IMR-90 (cell line): ENCODE measurements at regions not wholly inside any gene's neighbourhood (a gene's known extent, or its start where the extent isn't known, plus 50 kb on each side); places are given as distances from the start of the nearest gene placed in this dataset.

ENCODE experiments used
- CEBPB ChIP-seq: IDR thresholded peaks from 2 replicates; pipeline ENCODE4 v1.6.1; 2012; ENCODE audit warnings: low read depth, low read length, improper control_type of control experiment
- ELK1 ChIP-seq: fragments of 150-350 bp; IDR thresholded peaks from 2 replicates; pipeline ENCODE4 v1.6.1; 2016; ENCODE audit warnings: low read depth, mild to moderate bottlenecking, low read length, moderate library complexity, borderline replicate concordance
- MAFK ChIP-seq: IDR thresholded peaks from 2 replicates; pipeline ENCODE4 v1.6.1; 2012; ENCODE audit warnings: low read depth, low read length, improper control_type of control experiment
- MAZ ChIP-seq: IDR thresholded peaks from 2 replicates; pipeline ENCODE4 v1.6.1; 2012; ENCODE audit warnings: low read depth, mild to moderate bottlenecking, low read length, improper control_type of control experiment, moderate library complexity, borderline replicate concordance
- MXI1 ChIP-seq: IDR thresholded peaks from 2 replicates; pipeline ENCODE4 v1.6.1; 2012; ENCODE audit warnings: low read depth, mild to moderate bottlenecking, low read length, moderate library complexity, borderline replicate concordance
- POLR2A ChIP-seq: IDR thresholded peaks from 2 replicates; pipeline ENCODE4 v1.6.1; 2012; ENCODE audit warnings: mild to moderate bottlenecking, low read depth, low read length
- RAD21 ChIP-seq: IDR thresholded peaks from 2 replicates; pipeline ENCODE4 v1.6.1; 2012; ENCODE audit warnings: low read length, improper control_type of control experiment
- RCOR1 ChIP-seq: IDR thresholded peaks from 2 replicates; pipeline ENCODE4 v1.6.1; 2012; ENCODE audit warnings: mild to moderate bottlenecking, low read length, improper control_type of control experiment; ENCODE audit not compliant: insufficient replicate concordance
- SMC3 ChIP-seq: fragments of 150-350 bp; IDR thresholded peaks from 2 replicates; pipeline ENCODE4 v1.6.1; 2016; ENCODE audit warnings: low read depth, mild to moderate bottlenecking, antibody characterized with exemption, low read length, moderate library complexity
- TF ChIP-seq, protein P1 (sequence below): fragments of 150-350 bp; IDR thresholded peaks from 2 replicates; pipeline ENCODE4 v1.6.1; 2017; ENCODE audit warnings: mild to moderate bottlenecking, antibody characterized with exemption, low read length, low read depth
- TF ChIP-seq, protein P2 (sequence below): conservative IDR thresholded peaks from 2 replicates; pipeline ENCODE4 v1.5.1; 2012; ENCODE audit warnings: mild to moderate bottlenecking, low read depth, low read length, improper control_type of control experiment

GRCh38 chr18:39053571-39053970 lies 1488.0 kb upstream of the CELF4 start:
- TF ChIP-seq MAZ (no peak), CEBPB (no peak), RAD21 (no peak), SMC3 (no peak), RCOR1 (no peak), POLR2A (no peak), MAFK (no peak), ELK1 (no peak), MXI1 (no peak)
- TF ChIP-seq, protein P1, sequence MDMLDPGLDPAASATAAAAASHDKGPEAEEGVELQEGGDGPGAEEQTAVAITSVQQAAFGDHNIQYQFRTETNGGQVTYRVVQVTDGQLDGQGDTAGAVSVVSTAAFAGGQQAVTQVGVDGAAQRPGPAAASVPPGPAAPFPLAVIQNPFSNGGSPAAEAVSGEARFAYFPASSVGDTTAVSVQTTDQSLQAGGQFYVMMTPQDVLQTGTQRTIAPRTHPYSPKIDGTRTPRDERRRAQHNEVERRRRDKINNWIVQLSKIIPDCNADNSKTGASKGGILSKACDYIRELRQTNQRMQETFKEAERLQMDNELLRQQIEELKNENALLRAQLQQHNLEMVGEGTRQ: no peak
- TF ChIP-seq, protein P2, sequence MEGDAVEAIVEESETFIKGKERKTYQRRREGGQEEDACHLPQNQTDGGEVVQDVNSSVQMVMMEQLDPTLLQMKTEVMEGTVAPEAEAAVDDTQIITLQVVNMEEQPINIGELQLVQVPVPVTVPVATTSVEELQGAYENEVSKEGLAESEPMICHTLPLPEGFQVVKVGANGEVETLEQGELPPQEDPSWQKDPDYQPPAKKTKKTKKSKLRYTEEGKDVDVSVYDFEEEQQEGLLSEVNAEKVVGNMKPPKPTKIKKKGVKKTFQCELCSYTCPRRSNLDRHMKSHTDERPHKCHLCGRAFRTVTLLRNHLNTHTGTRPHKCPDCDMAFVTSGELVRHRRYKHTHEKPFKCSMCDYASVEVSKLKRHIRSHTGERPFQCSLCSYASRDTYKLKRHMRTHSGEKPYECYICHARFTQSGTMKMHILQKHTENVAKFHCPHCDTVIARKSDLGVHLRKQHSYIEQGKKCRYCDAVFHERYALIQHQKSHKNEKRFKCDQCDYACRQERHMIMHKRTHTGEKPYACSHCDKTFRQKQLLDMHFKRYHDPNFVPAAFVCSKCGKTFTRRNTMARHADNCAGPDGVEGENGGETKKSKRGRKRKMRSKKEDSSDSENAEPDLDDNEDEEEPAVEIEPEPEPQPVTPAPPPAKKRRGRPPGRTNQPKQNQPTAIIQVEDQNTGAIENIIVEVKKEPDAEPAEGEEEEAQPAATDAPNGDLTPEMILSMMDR: no peak
